H1 (cell line): ENCODE measurements at regions not wholly inside any gene's neighbourhood (a gene's known extent, or its start where the extent isn't known, plus 50 kb on each side); places are given as distances from the start of the nearest gene placed in this dataset.

Source experiments
- CEBPB ChIP-seq: IDR thresholded peaks from 2 replicates; pipeline ENCODE4 v1.6.1; 2012; ENCODE audit warnings: low read depth, low read length
- E2F6 ChIP-seq: IDR thresholded peaks from 2 replicates; pipeline ENCODE4 v1.6.1; 2012; ENCODE audit warnings: inconsistent platforms
- EZH2 ChIP-seq: fragments of 200-600 bp; sonication (generic); IDR thresholded peaks from 2 replicates; pipeline ENCODE4 v1.7.1; 2012; ENCODE audit warnings: low read depth, mild to moderate bottlenecking, moderate library complexity, low read length, inconsistent platforms; ENCODE audit not compliant: severe bottlenecking
- NANOG ChIP-seq: IDR thresholded peaks from 2 replicates; pipeline ENCODE4 v1.6.1; 2011; ENCODE audit warnings: low read length, low read depth, mild to moderate bottlenecking, inconsistent platforms; ENCODE audit not compliant: insufficient read depth, poor library complexity, severe bottlenecking
- POLR2A ChIP-seq, 2 experiments: IDR thresholded peaks; 1 replicate in 1 of 2; 2 replicates in 1 of 2; pipeline ENCODE4 v1.6.1; 2011; ENCODE audit warnings: low read depth in 2 of 2, low read length in 2 of 2, mild to moderate bottlenecking in 2 of 2; ENCODE audit errors: control extremely low read depth in 1 of 2
- POLR2AphosphoS5 ChIP-seq: IDR thresholded peaks from 2 replicates; pipeline ENCODE4 v1.6.1; 2011; ENCODE audit warnings: low read depth, low read length
- RAD21 ChIP-seq, 2 experiments: IDR thresholded peaks in 1 of 2; conservative IDR thresholded peaks in 1 of 2; 2 replicates each; pipeline ENCODE4 v1.6.1; 2011; ENCODE audit warnings: low read depth in 2 of 2, low read length in 2 of 2, improper control_type of control experiment in 1 of 2, inconsistent platforms in 1 of 2, mild to moderate bottlenecking in 1 of 2, moderate library complexity in 1 of 2
- SRF ChIP-seq: IDR thresholded peaks from 2 replicates; pipeline ENCODE4 v1.6.1; 2011; ENCODE audit warnings: mild to moderate bottlenecking, low read depth, low read length, moderate library complexity
- USF2 ChIP-seq: IDR thresholded peaks from 2 replicates; pipeline ENCODE4 v1.6.1; 2011; ENCODE audit warnings: low read length, improper control_type of control experiment
- ZNF274 ChIP-seq: IDR thresholded peaks from 2 replicates; pipeline ENCODE4 v1.7.0; 2012; ENCODE audit warnings: low read length, borderline replicate concordance; ENCODE audit errors: extremely low read depth
- TF ChIP-seq, protein P1 (sequence below), 3 experiments: IDR thresholded peaks; 1 replicate in 2 of 3; 2 replicates in 1 of 3; pipeline versions ENCODE4 v1.5.1 to v1.6.1; 2011; ENCODE audit warnings: low read length in 3 of 3, mild to moderate bottlenecking in 3 of 3, inconsistent platforms in 2 of 3, low read depth in 1 of 3, moderate library complexity in 1 of 3; ENCODE audit not compliant: insufficient read depth in 1 of 3; ENCODE audit errors: control extremely low read depth in 1 of 3
- TF ChIP-seq, protein P2 (sequence below): IDR thresholded peaks from 2 replicates; pipeline ENCODE4 v1.6.1; 2012; ENCODE audit warnings: inconsistent platforms

GRCh38 chr6:9370480-9370879, 935.1 kb upstream of the SLC35B3 start:
- TF ChIP-seq, protein P1, sequence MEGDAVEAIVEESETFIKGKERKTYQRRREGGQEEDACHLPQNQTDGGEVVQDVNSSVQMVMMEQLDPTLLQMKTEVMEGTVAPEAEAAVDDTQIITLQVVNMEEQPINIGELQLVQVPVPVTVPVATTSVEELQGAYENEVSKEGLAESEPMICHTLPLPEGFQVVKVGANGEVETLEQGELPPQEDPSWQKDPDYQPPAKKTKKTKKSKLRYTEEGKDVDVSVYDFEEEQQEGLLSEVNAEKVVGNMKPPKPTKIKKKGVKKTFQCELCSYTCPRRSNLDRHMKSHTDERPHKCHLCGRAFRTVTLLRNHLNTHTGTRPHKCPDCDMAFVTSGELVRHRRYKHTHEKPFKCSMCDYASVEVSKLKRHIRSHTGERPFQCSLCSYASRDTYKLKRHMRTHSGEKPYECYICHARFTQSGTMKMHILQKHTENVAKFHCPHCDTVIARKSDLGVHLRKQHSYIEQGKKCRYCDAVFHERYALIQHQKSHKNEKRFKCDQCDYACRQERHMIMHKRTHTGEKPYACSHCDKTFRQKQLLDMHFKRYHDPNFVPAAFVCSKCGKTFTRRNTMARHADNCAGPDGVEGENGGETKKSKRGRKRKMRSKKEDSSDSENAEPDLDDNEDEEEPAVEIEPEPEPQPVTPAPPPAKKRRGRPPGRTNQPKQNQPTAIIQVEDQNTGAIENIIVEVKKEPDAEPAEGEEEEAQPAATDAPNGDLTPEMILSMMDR (IDR thresholded peaks at IDR 0.05; ENCODE audit: control extremely low read depth in 1 of 3, insufficient read depth in 1 of 3, low read depth in 1 of 3, low read length in 3 of 3) = no peak
- TF ChIP-seq POLR2AphosphoS5 (no peak), ZNF274 (no peak), POLR2A (IDR thresholded peaks at IDR 0.05; ENCODE audit: control extremely low read depth in 1 of 2, low read depth in 2 of 2, low read length in 2 of 2) (no peak), EZH2 (no peak), NANOG (no peak), USF2 (no peak), E2F6 (no peak), CEBPB (no peak), RAD21 (IDR thresholded peaks at IDR 0.05 in 1 of 2, conservative IDR thresholded peaks at IDR 0.05 in 1 of 2; ENCODE audit: low read depth in 2 of 2, low read length in 2 of 2) (no peak), SRF (no peak)
- TF ChIP-seq, protein P2, sequence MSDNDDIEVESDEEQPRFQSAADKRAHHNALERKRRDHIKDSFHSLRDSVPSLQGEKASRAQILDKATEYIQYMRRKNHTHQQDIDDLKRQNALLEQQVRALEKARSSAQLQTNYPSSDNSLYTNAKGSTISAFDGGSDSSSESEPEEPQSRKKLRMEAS = no peak
